ENCODE measurements at regions not wholly inside any gene's neighbourhood (a gene's known extent, or its start where the extent isn't known, plus 50 kb on each side); places are given as distances from the start of the nearest gene placed in this dataset.
"Not testable (repeated sequence)": the region's sequence is repeated elsewhere in the genome, so short reads cannot be mapped to it uniquely, and the experiment has no call there.

- DNase-seq (ENCODE audit: insufficient read length, low spot score) = no peak
- no peak for FAIRE-seq
Observed at GRCh38 chr2:122564843-122565242, 809.4 kb downstream of the TSN start.

GRCh38 chr2:122565364-122565763 is 809.9 kb downstream of the TSN start:
- DNase-seq (ENCODE audit: insufficient read length, low spot score) (no peak), FAIRE-seq (no peak)

GRCh38 chr2:122570641-122571040 is 815.2 kb downstream of the TSN start:
- FAIRE-seq (no peak), DNase-seq (ENCODE audit: insufficient read length, low spot score) (no peak)

- not testable (repeated sequence) for FAIRE-seq
Observed at GRCh38 chr2:122571471-122571870, 816.0 kb downstream of the TSN start.

GRCh38 chr2:122575076-122575475 is 819.6 kb downstream of the TSN start:
- FAIRE-seq = no peak
- no peak for DNase-seq (ENCODE audit: insufficient read length, low spot score)

More at GRCh38 chr2:122571471-122571870, 816.0 kb downstream of the TSN start:
- DNase-seq (ENCODE audit: insufficient read length, low spot score) = not testable (repeated sequence)

GRCh38 chr2:122583159-122583917 is 827.9 kb downstream of the TSN start:
- DNase-seq (ENCODE audit: insufficient read length, low spot score) (no peak), FAIRE-seq (no peak)

GRCh38 chr2:122590524-122590923 is 835.1 kb downstream of the TSN start:
- DNase-seq (ENCODE audit: insufficient read length, low spot score) (no peak), FAIRE-seq (no peak)

- no peak for DNase-seq (ENCODE audit: insufficient read length, low spot score)
- FAIRE-seq = no peak
Observed at GRCh38 chr2:122595065-122595464, 839.6 kb downstream of the TSN start.

GRCh38 chr2:122596598-122596997 is 841.1 kb downstream of the TSN start:
- DNase-seq (ENCODE audit: insufficient read length, low spot score) (no peak), FAIRE-seq (no peak)

GRCh38 chr2:122598784-122599183 is 843.3 kb downstream of the TSN start:
- FAIRE-seq (no peak), DNase-seq (ENCODE audit: insufficient read length, low spot score) (no peak)

GRCh38 chr2:122610948-122611609 is 855.6 kb downstream of the TSN start:
- DNase-seq (ENCODE audit: insufficient read length, low spot score) = no peak
- FAIRE-seq = no peak

GRCh38 chr2:122622934-122623333 is 867.5 kb downstream of the TSN start:
- FAIRE-seq = no peak
- DNase-seq (ENCODE audit: insufficient read length, low spot score) = no peak

- FAIRE-seq (no peak), DNase-seq (ENCODE audit: insufficient read length, low spot score) (no peak)
Observed at GRCh38 chr2:122627388-122627787, 871.9 kb downstream of the TSN start.

- FAIRE-seq (no peak), DNase-seq (ENCODE audit: insufficient read length, low spot score) (no peak)
Observed at GRCh38 chr2:122634256-122634655, 878.8 kb downstream of the TSN start.

GRCh38 chr2:122634920-122635319 is 879.5 kb downstream of the TSN start:
- DNase-seq (ENCODE audit: insufficient read length, low spot score) (no peak), FAIRE-seq (no peak)

GRCh38 chr2:122635686-122636085 is 880.2 kb downstream of the TSN start:
- DNase-seq (ENCODE audit: insufficient read length, low spot score) = no peak
- FAIRE-seq = no peak

GRCh38 chr2:122636097-122636496 is 880.6 kb downstream of the TSN start:
- no peak for FAIRE-seq
- no peak for DNase-seq (ENCODE audit: insufficient read length, low spot score)

- no peak for FAIRE-seq
- DNase-seq (ENCODE audit: insufficient read length, low spot score) = no peak
Observed at GRCh38 chr2:122639176-122639575, 883.7 kb downstream of the TSN start.

GRCh38 chr2:122639711-122640110 is 884.3 kb downstream of the TSN start:
- DNase-seq (ENCODE audit: insufficient read length, low spot score) (no peak), FAIRE-seq (no peak)

- DNase-seq (ENCODE audit: insufficient read length, low spot score) (no peak), FAIRE-seq (no peak)
Observed at GRCh38 chr2:122643725-122644329, 888.4 kb downstream of the TSN start.

- FAIRE-seq (no peak), DNase-seq (ENCODE audit: insufficient read length, low spot score) (no peak)
Observed at GRCh38 chr2:122651236-122651635, 895.8 kb downstream of the TSN start.

GRCh38 chr2:122651780-122652179 is 896.3 kb downstream of the TSN start:
- FAIRE-seq (no peak), DNase-seq (ENCODE audit: insufficient read length, low spot score) (no peak)
